Keratinocyte (primary cell): ENCODE measurements at regions not wholly inside any gene's neighbourhood (a gene's known extent, or its start where the extent isn't known, plus 50 kb on each side); places are given as distances from the start of the nearest gene placed in this dataset.

Experiments used
- DNase-seq: peaks from one replicate; pipeline ENCODE4 v3.0.0-alpha.2; 2011; ENCODE audit warnings: low read depth, missing footprints, low spot score
- FAIRE-seq: peaks from 2 replicates; lab custom pipeline; 2011; peaks lifted over from hg19 to GRCh38; lab: Jason Lieb, UNC
- H2AFZ ChIP-seq: 2 replicates; pipeline ENCODE4 v1.6.0; 2012; ENCODE audit warnings: low read length, control low read depth, inconsistent platforms; ENCODE audit not compliant: control insufficient read depth
- H3K27ac ChIP-seq: 2 replicates; pipeline ENCODE4 v1.5.1; 2011; ENCODE audit warnings: low read length; ENCODE audit not compliant: control insufficient read depth, insufficient read depth
- H3K27me3 ChIP-seq: 3 replicates; pipeline ENCODE4 v1.6.0; 2011; ENCODE audit warnings: low read length; ENCODE audit not compliant: control insufficient read depth, insufficient read depth; ENCODE audit errors: extremely low read depth
- H3K36me3 ChIP-seq, 2 experiments: 2 replicates in 1 of 2; 3 replicates in 1 of 2; pipeline ENCODE4 v1.5.1; 2011; ENCODE audit warnings: low read length in 2 of 2, mild to moderate bottlenecking in 1 of 2; ENCODE audit not compliant: control insufficient read depth in 2 of 2, insufficient read depth in 2 of 2; ENCODE audit errors: extremely low read depth in 1 of 2
- H3K4me1 ChIP-seq: 3 replicates; pipeline ENCODE4 v1.5.1; 2011; ENCODE audit warnings: low read length; ENCODE audit not compliant: control insufficient read depth, insufficient read depth; ENCODE audit errors: extremely low read depth
- H3K4me2 ChIP-seq: 3 replicates; pipeline ENCODE4 v1.6.0; 2011; ENCODE audit warnings: low read depth, low read length; ENCODE audit not compliant: control insufficient read depth, insufficient read depth; ENCODE audit errors: extremely low read depth
- H3K4me3 ChIP-seq, 3 experiments: fragments of 200-600 bp in 1 of 3; sonication (generic) in 1 of 3; 2 replicates in 2 of 3; 3 replicates in 1 of 3; pipeline ENCODE4 v1.5.1; 2011 to 2016; ENCODE audit warnings: low read length in 3 of 3, mild to moderate bottlenecking in 3 of 3, control low read depth in 2 of 3, inconsistent platforms in 1 of 3, low read depth in 1 of 3, mixed read lengths in 1 of 3, mixed run types in 1 of 3, moderate library complexity in 1 of 3; ENCODE audit not compliant: control insufficient read depth in 2 of 3, insufficient read depth in 2 of 3; ENCODE audit errors: extremely low read depth in 1 of 3
- H3K79me2 ChIP-seq: 2 replicates; pipeline ENCODE4 v1.6.0; 2012; ENCODE audit warnings: low read length; ENCODE audit not compliant: control insufficient read depth, insufficient read depth
- H3K9ac ChIP-seq: 3 replicates; pipeline ENCODE4 v1.6.0; 2011; ENCODE audit warnings: low read length; ENCODE audit not compliant: control insufficient read depth, insufficient read depth; ENCODE audit errors: extremely low read depth
- H3K9me1 ChIP-seq: 3 replicates; pipeline ENCODE4 v1.6.0; 2011; ENCODE audit warnings: low read length; ENCODE audit not compliant: control insufficient read depth, insufficient read depth; ENCODE audit errors: extremely low read depth
- H3K9me3 ChIP-seq: 2 replicates; pipeline ENCODE4 v1.5.1; 2012; ENCODE audit warnings: low read depth, low read length; ENCODE audit not compliant: control insufficient read depth
- H4K20me1 ChIP-seq: 3 replicates; pipeline ENCODE4 v1.6.0; 2011; ENCODE audit warnings: low read length; ENCODE audit not compliant: control insufficient read depth, insufficient read depth; ENCODE audit errors: extremely low read depth
- CTCF ChIP-seq, 3 experiments: IDR thresholded peaks in 1 of 3; conservative IDR thresholded peaks in 1 of 3; optimal IDR thresholded peaks in 1 of 3; 2 replicates in 2 of 3; 3 replicates in 1 of 3; pipeline versions ENCODE3 to v1.5.1; 2011; ENCODE audit warnings: low read length in 3 of 3, mild to moderate bottlenecking in 3 of 3, moderate library complexity in 2 of 3, control low read depth in 1 of 3, inconsistent platforms in 1 of 3; ENCODE audit not compliant: insufficient read depth in 2 of 3; ENCODE audit errors: extremely low read depth in 1 of 3
- EZH2 ChIP-seq: IDR thresholded peaks from one replicate; pipeline ENCODE4 v1.6.1; 2012; ENCODE audit warnings: inconsistent platforms, mild to moderate bottlenecking, low read length, moderate library complexity
- dilution Hi-C: fragments of 300-500 bp; cut with MboI; formaldehyde crosslinking; loops from one replicate; pipeline ENCODE4 v1.7.0; 2020; ENCODE audit warnings: low sequenced_read_pairs; ENCODE audit not compliant: extremely low pct_ligation_motif_present

- H3K9ac ChIP-seq, result no peak overlapping the region
- no peak overlapping the region for H3K4me2 ChIP-seq
- DNase-seq, result no peak
- no peaks in the 10 kb centered on the region for H3K9me1 ChIP-seq
- no peaks in the 10 kb centered on the region for H3K36me3 ChIP-seq
- no peak overlapping the region for H3K4me3 ChIP-seq
- H3K79me2 ChIP-seq, result no peaks in the 10 kb centered on the region
- dilution Hi-C loops, result no loop called here
- no peak for FAIRE-seq
- no peaks in the 10 kb centered on the region for H3K4me1 ChIP-seq
- no peaks in the 10 kb centered on the region for H4K20me1 ChIP-seq
- no peak for TF ChIP-seq CTCF (optimal IDR thresholded peaks at IDR 0.05 in 1 of 3, IDR thresholded peaks at IDR 0.05 in 1 of 3, conservative IDR thresholded peaks at IDR 0.05 in 1 of 3; ENCODE audit: extremely low read depth in 1 of 3, insufficient read depth in 2 of 3, low read length in 3 of 3)
- no peaks in the 10 kb centered on the region for H3K27me3 ChIP-seq
- no peak overlapping the region for H2AFZ ChIP-seq
- peaks cover 11% of the 10 kb centered on the region for H3K9me3 ChIP-seq
- H3K27ac ChIP-seq, result no peak overlapping the region
Observed at GRCh38 chr10:128981881-128982615, 485.0 kb upstream of the MGMT start.

GRCh38 chr10:128982616-128982915 lies 484.5 kb upstream of the MGMT start:
- no peak for TF ChIP-seq EZH2
- no peak for TF ChIP-seq CTCF (optimal IDR thresholded peaks at IDR 0.05 in 1 of 3, IDR thresholded peaks at IDR 0.05 in 1 of 3, conservative IDR thresholded peaks at IDR 0.05 in 1 of 3; ENCODE audit: extremely low read depth in 1 of 3, insufficient read depth in 2 of 3, low read length in 3 of 3)
- no peak for DNase-seq
- FAIRE-seq, result no peak
- H3K9me1 ChIP-seq, result no peaks in the 10 kb centered on the region
- no peak overlapping the region for H3K27ac ChIP-seq
- H3K36me3 ChIP-seq, result no peaks in the 10 kb centered on the region
- H3K27me3 ChIP-seq, result no peaks in the 10 kb centered on the region
- H3K4me2 ChIP-seq, result no peak overlapping the region
- no peak overlapping the region for H2AFZ ChIP-seq
- peaks cover 7% of the 10 kb centered on the region for H3K9me3 ChIP-seq
- dilution Hi-C loops, result no loop called here
- no peak overlapping the region for H3K9ac ChIP-seq
- no peaks in the 10 kb centered on the region for H3K4me1 ChIP-seq
- H3K4me3 ChIP-seq, result no peak overlapping the region
- no peaks in the 10 kb centered on the region for H3K79me2 ChIP-seq
- no peaks in the 10 kb centered on the region for H4K20me1 ChIP-seq
